OCI-LY1 (cell line): ENCODE measurements at regions not wholly inside any gene's neighbourhood (a gene's known extent, or its start where the extent isn't known, plus 50 kb on each side); places are given as distances from the start of the nearest gene placed in this dataset.

Experiments
- H2AFZ ChIP-seq: fragments of 200-600 bp; sonication (generic), shearing (Covaris generic); 2 replicates; pipeline ENCODE4 v1.6.0; 2014; ENCODE audit warnings: antibody characterized with exemption, mild to moderate bottlenecking, low read length
- H3F3A ChIP-seq: fragments of 200-600 bp; sonication (generic), shearing (Covaris generic); 2 replicates; pipeline ENCODE4 v1.6.0; 2014; ENCODE audit warnings: mild to moderate bottlenecking, antibody characterized with exemption, low read length, moderate library complexity; ENCODE audit not compliant: insufficient read depth
- H3K27ac ChIP-seq: fragments of 200-600 bp; sonication (generic); 2 replicates; pipeline ENCODE4 v1.5.1; 2014; ENCODE audit warnings: low read length, mixed run types, mild to moderate bottlenecking, low read depth; ENCODE audit not compliant: poor library complexity, severe bottlenecking
- H3K27me3 ChIP-seq: fragments of 200-600 bp; sonication (generic); 2 replicates; pipeline ENCODE4 v1.6.0; 2014; ENCODE audit warnings: antibody characterized with exemption, mild to moderate bottlenecking, low read length, moderate library complexity; ENCODE audit not compliant: insufficient read depth
- H3K36me3 ChIP-seq: fragments of 200-600 bp; sonication (generic); 2 replicates; pipeline ENCODE4 v1.6.1; 2014; ENCODE audit warnings: mild to moderate bottlenecking, antibody characterized with exemption, low read length, moderate library complexity, mixed read lengths; ENCODE audit not compliant: insufficient read depth
- H3K4me1 ChIP-seq: fragments of 200-600 bp; sonication (generic); 2 replicates; pipeline ENCODE4 v1.5.1; 2014; ENCODE audit warnings: mild to moderate bottlenecking, low read length, moderate library complexity; ENCODE audit not compliant: insufficient read depth, severe bottlenecking
- H3K4me2 ChIP-seq: fragments of 200-600 bp; sonication (generic), shearing (Covaris generic); 2 replicates; pipeline ENCODE4 v1.6.1; 2014; ENCODE audit warnings: low read length
- H3K4me3 ChIP-seq: fragments of 200-600 bp; sonication (generic); 2 replicates; pipeline ENCODE4 v1.5.1; 2014; ENCODE audit warnings: low read length, low read depth, mild to moderate bottlenecking, mixed read lengths; ENCODE audit not compliant: poor library complexity, severe bottlenecking
- H3K79me2 ChIP-seq: fragments of 200-600 bp; shearing (Covaris generic); 2 replicates; pipeline ENCODE4 v1.6.1; 2016; ENCODE audit warnings: mixed run types, low read length, mixed read lengths; ENCODE audit not compliant: insufficient read depth
- H3K9ac ChIP-seq: fragments of 200-600 bp; sonication (generic), shearing (Covaris generic); 2 replicates; pipeline ENCODE4 v1.6.1; 2014; ENCODE audit warnings: mild to moderate bottlenecking, low read length, mixed read lengths
- H3K9me2 ChIP-seq: fragments of 200-600 bp; sonication (generic), shearing (Covaris generic); 2 replicates; pipeline ENCODE4 v1.6.1; 2014; ENCODE audit warnings: low read depth, mild to moderate bottlenecking, low read length, mixed read lengths
- H3K9me3 ChIP-seq: fragments of 200-600 bp; shearing (Covaris generic); 2 replicates; pipeline ENCODE4 v1.6.1; 2014; ENCODE audit warnings: low read length, mixed read lengths
- H4K20me1 ChIP-seq: fragments of 200-600 bp; sonication (generic), shearing (Covaris generic); 2 replicates; pipeline ENCODE4 v1.6.0; 2016; ENCODE audit warnings: mild to moderate bottlenecking, low read length; ENCODE audit not compliant: insufficient read depth
- EZH2 ChIP-seq: fragments of 200-600 bp; sonication (generic), shearing (Covaris generic); IDR thresholded peaks from 2 replicates; pipeline ENCODE4 v1.8.0; 2017; ENCODE audit warnings: borderline replicate concordance, mixed run types, mild to moderate bottlenecking, antibody characterized with exemption, low read length, moderate library complexity, mixed read lengths
- TF ChIP-seq, protein P1 (sequence below): fragments of 200-600 bp; sonication (generic), shearing (Covaris generic); IDR thresholded peaks from 2 replicates; pipeline ENCODE4 v1.5.1; 2017; ENCODE audit warnings: mild to moderate bottlenecking, antibody characterized with exemption, low read length, moderate library complexity, mixed read lengths

DNA sequence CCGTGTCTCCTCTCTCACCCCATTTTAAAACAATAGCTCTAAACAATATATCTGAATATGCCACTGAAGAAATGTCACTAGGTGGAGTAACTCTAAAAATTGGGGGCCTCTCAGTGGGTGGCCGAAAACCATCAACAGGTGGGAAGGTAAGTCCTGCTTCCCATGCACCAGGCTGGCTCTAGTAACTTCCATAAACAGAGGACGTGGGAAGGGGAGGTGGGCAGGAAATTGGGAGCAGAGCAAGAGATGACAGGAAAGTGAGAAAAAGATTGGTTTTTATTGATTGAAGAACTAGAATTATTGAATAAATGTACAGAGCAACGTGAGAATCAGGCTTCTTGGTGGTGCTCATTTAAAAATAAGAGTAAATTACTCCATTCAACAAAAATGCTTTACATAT is 170.4 kb downstream of the SOCS6 start:
- TF ChIP-seq, protein P1, sequence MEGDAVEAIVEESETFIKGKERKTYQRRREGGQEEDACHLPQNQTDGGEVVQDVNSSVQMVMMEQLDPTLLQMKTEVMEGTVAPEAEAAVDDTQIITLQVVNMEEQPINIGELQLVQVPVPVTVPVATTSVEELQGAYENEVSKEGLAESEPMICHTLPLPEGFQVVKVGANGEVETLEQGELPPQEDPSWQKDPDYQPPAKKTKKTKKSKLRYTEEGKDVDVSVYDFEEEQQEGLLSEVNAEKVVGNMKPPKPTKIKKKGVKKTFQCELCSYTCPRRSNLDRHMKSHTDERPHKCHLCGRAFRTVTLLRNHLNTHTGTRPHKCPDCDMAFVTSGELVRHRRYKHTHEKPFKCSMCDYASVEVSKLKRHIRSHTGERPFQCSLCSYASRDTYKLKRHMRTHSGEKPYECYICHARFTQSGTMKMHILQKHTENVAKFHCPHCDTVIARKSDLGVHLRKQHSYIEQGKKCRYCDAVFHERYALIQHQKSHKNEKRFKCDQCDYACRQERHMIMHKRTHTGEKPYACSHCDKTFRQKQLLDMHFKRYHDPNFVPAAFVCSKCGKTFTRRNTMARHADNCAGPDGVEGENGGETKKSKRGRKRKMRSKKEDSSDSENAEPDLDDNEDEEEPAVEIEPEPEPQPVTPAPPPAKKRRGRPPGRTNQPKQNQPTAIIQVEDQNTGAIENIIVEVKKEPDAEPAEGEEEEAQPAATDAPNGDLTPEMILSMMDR: no peak
- TF ChIP-seq EZH2: no peak
- no peaks in the 10 kb centered on the region for H3K79me2 ChIP-seq
- H3K27me3 ChIP-seq: no peaks in the 10 kb centered on the region
- H3K27ac ChIP-seq: no peak overlapping the region
- H3K9me2 ChIP-seq: no peaks in the 10 kb centered on the region
- no peaks in the 10 kb centered on the region for H4K20me1 ChIP-seq
- H3K4me2 ChIP-seq: no peak overlapping the region
- no peak overlapping the region for H2AFZ ChIP-seq
- H3K9me3 ChIP-seq: no peaks in the 10 kb centered on the region
- no peak overlapping the region for H3K4me3 ChIP-seq
- no peak overlapping the region for H3K9ac ChIP-seq
- no peaks in the 10 kb centered on the region for H3K36me3 ChIP-seq
- H3F3A ChIP-seq: no peaks in the 10 kb centered on the region
- no peaks in the 10 kb centered on the region for H3K4me1 ChIP-seq

DNA sequence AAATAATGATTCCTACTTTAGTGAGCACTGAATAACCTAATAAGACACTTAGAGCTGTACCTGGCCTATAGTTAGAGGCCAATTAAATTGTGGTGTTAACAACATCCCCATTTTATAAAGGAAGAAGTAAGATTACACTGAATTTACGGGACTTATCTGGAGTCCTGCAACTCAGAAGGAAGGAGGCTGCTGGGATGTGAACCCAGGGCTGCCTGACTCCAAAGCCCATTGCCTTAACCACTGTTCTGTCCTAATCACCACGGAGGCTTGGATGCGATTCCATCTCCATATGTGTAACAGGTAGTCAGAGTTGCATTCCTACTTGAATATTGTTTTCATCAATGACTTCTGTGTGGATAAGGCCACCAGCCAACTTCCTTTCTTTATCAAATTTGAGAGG is 168.9 kb downstream of the SOCS6 start:
- no peak overlapping the region for H3K27ac ChIP-seq
- no peak overlapping the region for H3K9ac ChIP-seq
- H3F3A ChIP-seq: no peaks in the 10 kb centered on the region
- TF ChIP-seq, protein P1: no peak
- TF ChIP-seq EZH2: no peak
- H3K9me2 ChIP-seq: no peaks in the 10 kb centered on the region
- no peaks in the 10 kb centered on the region for H4K20me1 ChIP-seq
- H3K79me2 ChIP-seq: no peaks in the 10 kb centered on the region
- H3K4me3 ChIP-seq: no peak overlapping the region
- H3K9me3 ChIP-seq: no peaks in the 10 kb centered on the region
- H3K4me1 ChIP-seq: no peaks in the 10 kb centered on the region
- H3K4me2 ChIP-seq: no peak overlapping the region
- no peaks in the 10 kb centered on the region for H3K27me3 ChIP-seq
- H2AFZ ChIP-seq: no peak overlapping the region
- no peaks in the 10 kb centered on the region for H3K36me3 ChIP-seq

DNA sequence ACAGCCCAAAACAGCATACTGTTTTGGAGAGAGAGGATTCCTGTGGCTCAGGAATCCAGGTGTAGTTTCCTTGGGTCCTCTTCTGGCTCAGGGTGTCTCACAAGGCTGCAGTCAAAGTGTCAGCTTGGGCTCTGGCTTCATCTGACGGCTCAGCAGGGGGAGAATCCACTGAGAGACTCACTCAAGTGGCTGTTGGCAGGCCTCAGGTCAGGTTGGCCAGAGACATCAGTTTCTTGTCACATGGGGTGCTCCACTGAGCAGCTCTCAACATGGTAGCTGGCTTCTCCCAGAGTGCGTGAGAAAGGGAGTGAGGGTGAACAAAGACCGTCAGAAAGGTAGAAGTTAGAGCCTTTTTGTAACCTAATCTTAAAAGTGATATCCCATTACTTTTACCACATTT is 168.4 kb downstream of the SOCS6 start:
- TF ChIP-seq EZH2: no peak
- TF ChIP-seq, protein P1: no peak
- no peak overlapping the region for H2AFZ ChIP-seq
- no peaks in the 10 kb centered on the region for H3K27me3 ChIP-seq
- H3K4me1 ChIP-seq: no peaks in the 10 kb centered on the region
- no peaks in the 10 kb centered on the region for H3K9me2 ChIP-seq
- H3K36me3 ChIP-seq: no peaks in the 10 kb centered on the region
- H3F3A ChIP-seq: no peaks in the 10 kb centered on the region
- H3K79me2 ChIP-seq: no peaks in the 10 kb centered on the region
- no peak overlapping the region for H3K9ac ChIP-seq
- no peak overlapping the region for H3K4me3 ChIP-seq
- no peaks in the 10 kb centered on the region for H3K9me3 ChIP-seq
- no peaks in the 10 kb centered on the region for H4K20me1 ChIP-seq
- H3K27ac ChIP-seq: no peak overlapping the region
- no peak overlapping the region for H3K4me2 ChIP-seq
